SU-DHL-6 (cell line): ENCODE measurements at regions not wholly inside any gene's neighbourhood (a gene's known extent, or its start where the extent isn't known, plus 50 kb on each side); places are given as distances from the start of the nearest gene placed in this dataset.

Source experiments
- H2AFZ ChIP-seq: fragments of 200-600 bp; sonication (generic); 2 replicates; pipeline ENCODE4 v1.6.1; 2014; ENCODE audit warnings: low read depth, mild to moderate bottlenecking, moderate library complexity, mixed read lengths, antibody characterized with exemption, low read length; ENCODE audit not compliant: severe bottlenecking
- H3F3A ChIP-seq: fragments of 200-600 bp; shearing (Covaris generic); 2 replicates; pipeline ENCODE4 v1.6.0; 2016; ENCODE audit warnings: antibody characterized with exemption, mild to moderate bottlenecking; ENCODE audit not compliant: insufficient read depth
- H3K27ac ChIP-seq: fragments of 200-600 bp; sonication (generic); 2 replicates; pipeline ENCODE4 v1.5.1; 2016; ENCODE audit warnings: low read depth, mild to moderate bottlenecking, low read length, moderate library complexity, mixed read lengths
- H3K27me3 ChIP-seq: fragments of 200-600 bp; sonication (generic), shearing (Covaris generic); 2 replicates; pipeline ENCODE4 v1.6.0; 2014; ENCODE audit warnings: mild to moderate bottlenecking, low read length
- H3K36me3 ChIP-seq: fragments of 200-600 bp; sonication (generic); 2 replicates; pipeline ENCODE4 v1.6.1; 2014; ENCODE audit warnings: mild to moderate bottlenecking, low read length, mixed read lengths
- H3K4me2 ChIP-seq: fragments of 300-600, 200-600 bp; shearing (Covaris generic), sonication (generic); 2 replicates; pipeline ENCODE4 v1.6.0; 2014; ENCODE audit warnings: low read length, low read depth, mild to moderate bottlenecking; ENCODE audit not compliant: poor library complexity, severe bottlenecking
- H3K4me3 ChIP-seq: fragments of 200-600 bp; sonication (generic); 2 replicates; pipeline ENCODE4 v1.5.1; 2014; ENCODE audit warnings: antibody characterized with exemption, low read length, mild to moderate bottlenecking, mixed read lengths; ENCODE audit not compliant: insufficient read depth, poor library complexity, severe bottlenecking
- H3K79me2 ChIP-seq: fragments of 200-600 bp; sonication (generic); 2 replicates; pipeline ENCODE4 v1.6.1; 2014; ENCODE audit warnings: mild to moderate bottlenecking, low read length, moderate library complexity; ENCODE audit not compliant: insufficient read depth
- H3K9ac ChIP-seq: fragments of 200-600 bp; sonication (generic); 2 replicates; pipeline ENCODE4 v1.7.0; 2014; ENCODE audit warnings: mild to moderate bottlenecking, low read length
- H3K9me2 ChIP-seq: fragments of 200-600 bp; sonication (generic); replicated peaks from 2 replicates; pipeline ENCODE4 v1.6.1; 2014; ENCODE audit warnings: low read length; ENCODE audit not compliant: insufficient read depth
- H3K9me3 ChIP-seq: fragments of 200-600 bp; sonication (generic); 2 replicates; pipeline ENCODE4 v1.6.1; 2014; ENCODE audit warnings: low read length, mixed read lengths; ENCODE audit not compliant: insufficient read depth
- H4K20me1 ChIP-seq: fragments of 200-600 bp; sonication (generic); 2 replicates; pipeline ENCODE4 v1.6.1; 2014; ENCODE audit warnings: low read depth, mild to moderate bottlenecking, antibody characterized with exemption, low read length, moderate library complexity, mixed read lengths
- CTCF ChIP-seq: fragments of 200-600 bp; sonication (generic); IDR thresholded peaks from one replicate; pipeline ENCODE4 v1.5.1; 2017; ENCODE audit warnings: antibody characterized with exemption, mild to moderate bottlenecking, low read length, moderate library complexity; ENCODE audit not compliant: insufficient read depth, poor library complexity, severe bottlenecking
- EZH2phosphoT487 ChIP-seq: fragments of 200-600 bp; sonication (generic), shearing (Covaris generic); conservative IDR thresholded peaks from 2 replicates; pipeline ENCODE4 v1.6.1; 2018; ENCODE audit warnings: mild to moderate bottlenecking, antibody characterized with exemption, low read length, moderate library complexity, mixed read lengths

GRCh38 chr10:128846927-128847326 is 620.1 kb upstream of the MGMT start:
- Histone ChIP-seq H3K79me2 (no peaks in the 10 kb centered on the region), H3K4me2 (no peak overlapping the region), H3K27ac (no peak overlapping the region), H3K9me2 (no peaks in the 10 kb centered on the region), H3K9me3 (no peaks in the 10 kb centered on the region), H3K36me3 (no peaks in the 10 kb centered on the region), H2AFZ (no peak overlapping the region), H3K9ac (no peak overlapping the region), H3K4me3 (no peak overlapping the region), H3K27me3 (no peaks in the 10 kb centered on the region), H3F3A (no peaks in the 10 kb centered on the region), H4K20me1 (no peaks in the 10 kb centered on the region)
- TF ChIP-seq EZH2phosphoT487, result no peak
- no peak for TF ChIP-seq CTCF

GRCh38 chr10:128848810-128849209 is 618.2 kb upstream of the MGMT start:
- TF ChIP-seq CTCF (no peak), EZH2phosphoT487 (no peak)
- H2AFZ ChIP-seq, result no peak overlapping the region

GRCh38 chr10:128850647-128851046 is 616.4 kb upstream of the MGMT start:
- Histone ChIP-seq H3K4me3 (no peak overlapping the region), H3K79me2 (no peaks in the 10 kb centered on the region), H3F3A (no peaks in the 10 kb centered on the region), H3K27me3 (no peaks in the 10 kb centered on the region), H3K36me3 (no peaks in the 10 kb centered on the region), H2AFZ (no peak overlapping the region), H3K4me2 (no peak overlapping the region), H4K20me1 (no peaks in the 10 kb centered on the region), H3K9ac (no peak overlapping the region), H3K27ac (no peak overlapping the region), H3K9me3 (no peaks in the 10 kb centered on the region), H3K9me2 (no peaks in the 10 kb centered on the region)
- no peak for TF ChIP-seq CTCF

More at GRCh38 chr10:128848810-128849209, 618.2 kb upstream of the MGMT start:
- Histone ChIP-seq H4K20me1 (no peaks in the 10 kb centered on the region), H3K27me3 (no peaks in the 10 kb centered on the region), H3K79me2 (no peaks in the 10 kb centered on the region), H3K4me3 (no peak overlapping the region), H3K4me2 (no peak overlapping the region), H3F3A (no peaks in the 10 kb centered on the region), H3K9ac (no peak overlapping the region), H3K27ac (no peak overlapping the region), H3K9me3 (no peaks in the 10 kb centered on the region), H3K9me2 (no peaks in the 10 kb centered on the region), H3K36me3 (no peaks in the 10 kb centered on the region)

GRCh38 chr10:128851281-128851680 is 615.8 kb upstream of the MGMT start:
- no peaks in the 10 kb centered on the region for H3F3A ChIP-seq
- H3K9me2 ChIP-seq, result no peaks in the 10 kb centered on the region
- no peaks in the 10 kb centered on the region for H3K27me3 ChIP-seq
- H3K36me3 ChIP-seq, result no peaks in the 10 kb centered on the region
- H2AFZ ChIP-seq, result no peak overlapping the region
- no peaks in the 10 kb centered on the region for H3K9me3 ChIP-seq
- H3K4me2 ChIP-seq, result no peak overlapping the region
- no peak overlapping the region for H3K9ac ChIP-seq
- H3K27ac ChIP-seq, result no peak overlapping the region
- TF ChIP-seq CTCF (no peak), EZH2phosphoT487 (no peak)
- no peaks in the 10 kb centered on the region for H4K20me1 ChIP-seq
- H3K79me2 ChIP-seq, result no peaks in the 10 kb centered on the region
- H3K4me3 ChIP-seq, result no peak overlapping the region
